ENCODE measurements at regions not wholly inside any gene's neighbourhood (a gene's known extent, or its start where the extent isn't known, plus 50 kb on each side); places are given as distances from the start of the nearest gene placed in this dataset.

- DNase-seq (ENCODE audit: low spot score), result no peak
These were observed 53.7 kb upstream of the TRAK1 start for GRCh38 chr3:42037318-42037945.

GRCh38 chr3:42036483-42036823 is 54.7 kb upstream of the TRAK1 start:
- DNase-seq (ENCODE audit: low spot score), result no peak

GRCh38 chr3:42035816-42036482 is 55.2 kb upstream of the TRAK1 start:
- no peak for DNase-seq (ENCODE audit: low spot score)

- no peak for DNase-seq (ENCODE audit: low spot score)
These were observed 56.1 kb upstream of the TRAK1 start for GRCh38 chr3:42035007-42035406.

GRCh38 chr3:42033741-42034140 is 57.4 kb upstream of the TRAK1 start:
- DNase-seq (ENCODE audit: low spot score), result no peak

GRCh38 chr3:42032693-42033349 is 58.3 kb upstream of the TRAK1 start:
- DNase-seq (ENCODE audit: low spot score), result no peak

GRCh38 chr3:42031808-42032480 is 59.2 kb upstream of the TRAK1 start:
- DNase-seq (ENCODE audit: low spot score), result no peak

GRCh38 chr3:42028474-42028873 is 62.7 kb upstream of the TRAK1 start:
- no peak for DNase-seq (ENCODE audit: low spot score)

GRCh38 chr3:42027571-42027970 is 63.6 kb upstream of the TRAK1 start:
- no peak for DNase-seq (ENCODE audit: low spot score)

GRCh38 chr3:42025370-42026138 is 63.7 kb upstream of the ULK4 start:
- no peak for DNase-seq (ENCODE audit: low spot score)

GRCh38 chr3:42024591-42025351 is 62.9 kb upstream of the ULK4 start:
- DNase-seq (ENCODE audit: low spot score), result no peak

GRCh38 chr3:42023380-42023779 is 61.5 kb upstream of the ULK4 start:
- no peak for DNase-seq (ENCODE audit: low spot score)

GRCh38 chr3:42022355-42022754 is 60.5 kb upstream of the ULK4 start:
- DNase-seq (ENCODE audit: low spot score), result no peak

- DNase-seq (ENCODE audit: low spot score), result peak; percentile 12
These were observed 58.9 kb upstream of the ULK4 start for GRCh38 chr3:42020684-42021307.

- DNase-seq (ENCODE audit: low spot score), result no peak
These were observed 58.0 kb upstream of the ULK4 start for GRCh38 chr3:42019953-42020260.

GRCh38 chr3:42019144-42019952 is 57.4 kb upstream of the ULK4 start:
- DNase-seq (ENCODE audit: low spot score), result no peak

GRCh38 chr3:42014921-42015533 is 53.1 kb upstream of the ULK4 start:
- no peak for DNase-seq (ENCODE audit: low spot score)

GRCh38 chr3:42014458-42014920 is 52.6 kb upstream of the ULK4 start:
- no peak for DNase-seq (ENCODE audit: low spot score)

GRCh38 chr3:42013691-42014457 is 52.0 kb upstream of the ULK4 start:
- peak; percentile 35 for DNase-seq (ENCODE audit: low spot score)
